Right renal cortex interstitium (tissue), 3 donors: ENCODE measurements at regions not wholly inside any gene's neighbourhood (a gene's known extent, or its start where the extent isn't known, plus 50 kb on each side); places are given as distances from the start of the nearest gene placed in this dataset.

Experiments used
- DNase-seq, 3 donors: peaks; one replicate each; pipeline ENCODE4 v3.0.0-alpha.2; 2013; ENCODE audit warnings: low read depth in 3 of 3, low spot score in 2 of 3

- DNase-seq, result peak in 1 of 3 donors; percentile 2
Observed at GRCh38 chr11:28476049-28476448, 367.9 kb downstream of the METTL15 start.

GRCh38 chr11:28472904-28473303, 364.7 kb downstream of the METTL15 start:
- no peak for DNase-seq

GRCh38 chr11:28471537-28471936, 363.3 kb downstream of the METTL15 start:
- DNase-seq, result no peak

GRCh38 chr11:28470180-28470579, 362.0 kb downstream of the METTL15 start:
- no peak for DNase-seq

GRCh38 chr11:28466506-28466905, 358.3 kb downstream of the METTL15 start:
- DNase-seq, result no peak

- no peak for DNase-seq
Observed at GRCh38 chr11:28464252-28464867, 356.2 kb downstream of the METTL15 start.

- DNase-seq, result no peak
Observed at GRCh38 chr11:28463826-28464225, 355.6 kb downstream of the METTL15 start.

GRCh38 chr11:28461846-28462245, 353.7 kb downstream of the METTL15 start:
- DNase-seq, result no peak

GRCh38 chr11:28461338-28461737, 353.1 kb downstream of the METTL15 start:
- DNase-seq, result no peak

GRCh38 chr11:28460348-28460747, 352.2 kb downstream of the METTL15 start:
- DNase-seq, result no peak

- no peak for DNase-seq
Observed at GRCh38 chr11:28459912-28460311, 351.7 kb downstream of the METTL15 start.

- DNase-seq, result no peak
Observed at GRCh38 chr11:28457481-28458065, 349.4 kb downstream of the METTL15 start.

- DNase-seq, result no peak
Observed at GRCh38 chr11:28448186-28448585, 340.0 kb downstream of the METTL15 start.

- DNase-seq, result no peak
Observed at GRCh38 chr11:28447226-28447625, 339.0 kb downstream of the METTL15 start.

GRCh38 chr11:28442131-28442530, 333.9 kb downstream of the METTL15 start:
- DNase-seq, result no peak

- no peak for DNase-seq
Observed at GRCh38 chr11:28439403-28439802, 331.2 kb downstream of the METTL15 start.

GRCh38 chr11:28420099-28420498, 311.9 kb downstream of the METTL15 start:
- DNase-seq, result no peak

GRCh38 chr11:28417601-28418323, 309.6 kb downstream of the METTL15 start:
- no peak for DNase-seq

GRCh38 chr11:28412029-28412428, 303.8 kb downstream of the METTL15 start:
- no peak for DNase-seq

GRCh38 chr11:28401446-28401845, 293.3 kb downstream of the METTL15 start:
- no peak for DNase-seq

- no peak for DNase-seq
Observed at GRCh38 chr11:28400331-28401100, 292.3 kb downstream of the METTL15 start.
